Natural killer cell treated with Interleukin-12 subunit alpha and Interleukin-12 subunit beta and Interleukin-15 and Interleukin-18, amount 100 ng/mL, for 72 hours (primary cell): ENCODE measurements at regions not wholly inside any gene's neighbourhood (a gene's known extent, or its start where the extent isn't known, plus 50 kb on each side); places are given as distances from the start of the nearest gene placed in this dataset.
"Not testable (repeated sequence)": the region's sequence is repeated elsewhere in the genome, so short reads cannot be mapped to it uniquely, and the experiment has no call there.

Source experiments
- ATAC-seq, 2 donors: fragments of 150-1000 bp; cut with Tn5 transposase in 1 of 2; sonication (Bioruptor Pico), chemical (Tn5 transposase) in 1 of 2; 2 replicates each; pipeline ENCODE4 v1.10.0; 2021
- DNase-seq: peaks from one replicate; pipeline ENCODE4 v3.0.0; 2022; ENCODE audit warnings: low spot score
- H3K27ac Mint-ChIP-seq, 2 donors: 1 replicate in 1 of 2; 2 replicates in 1 of 2; pipeline ENCODE4 v1.8.0; 2022; ENCODE audit warnings: mixed read lengths in 2 of 2, mild to moderate bottlenecking in 1 of 2, moderate library complexity in 1 of 2
- H3K27me3 Mint-ChIP-seq, 2 donors: 1 replicate in 1 of 2; 2 replicates in 1 of 2; pipeline ENCODE4 v1.8.0; 2022; ENCODE audit warnings: mixed read lengths in 2 of 2
- H3K36me3 Mint-ChIP-seq: one replicate; pipeline ENCODE4 v1.8.0; 2022; ENCODE audit warnings: mixed read lengths
- H3K4me1 Mint-ChIP-seq, 2 donors: 1 replicate in 1 of 2; 2 replicates in 1 of 2; pipeline ENCODE4 v1.8.0; 2022; ENCODE audit warnings: low read depth in 2 of 2, mixed read lengths in 2 of 2, mild to moderate bottlenecking in 1 of 2
- H3K4me3 Mint-ChIP-seq: one replicate; pipeline ENCODE4 v1.8.0; 2022; ENCODE audit warnings: mixed read lengths
- H3K9me3 Mint-ChIP-seq: 2 replicates; pipeline ENCODE4 v1.8.0; 2022; ENCODE audit warnings: mixed read lengths

DNA sequence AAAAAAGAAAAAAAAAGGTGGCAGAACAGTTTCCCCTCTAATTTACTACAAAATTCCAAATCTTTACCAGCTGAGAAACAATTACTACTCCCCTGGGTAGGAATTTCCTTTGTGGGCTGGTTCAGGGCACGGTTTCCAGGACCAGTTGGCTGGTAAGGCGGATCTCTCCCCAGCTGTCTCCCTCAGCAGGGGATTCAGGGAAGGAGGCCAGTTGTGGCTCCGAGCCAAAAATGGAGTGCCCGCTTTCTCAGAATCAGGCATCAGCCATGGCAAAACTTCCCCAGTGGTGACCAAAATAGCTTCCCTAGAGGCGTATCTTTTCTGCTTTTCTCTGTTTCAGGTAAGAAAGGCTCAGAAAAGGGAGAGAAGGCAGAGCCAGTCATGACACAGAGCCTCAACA, 91.2 kb downstream of the ZNF22 start:
- no peak overlapping the region for H3K4me3 Mint-ChIP-seq
- no peaks in the 10 kb centered on the region for H3K36me3 Mint-ChIP-seq
- H3K4me1 Mint-ChIP-seq: peaks cover 0 to 3% of the 10 kb centered on the region in 2 donors
- no peak overlapping the region for H3K27ac Mint-ChIP-seq
- peaks cover 2 to 15% of the 10 kb centered on the region in 2 donors for H3K27me3 Mint-ChIP-seq
- DNase-seq: no peak
- ATAC-seq: no peak
- H3K9me3 Mint-ChIP-seq: no peaks in the 10 kb centered on the region

DNA sequence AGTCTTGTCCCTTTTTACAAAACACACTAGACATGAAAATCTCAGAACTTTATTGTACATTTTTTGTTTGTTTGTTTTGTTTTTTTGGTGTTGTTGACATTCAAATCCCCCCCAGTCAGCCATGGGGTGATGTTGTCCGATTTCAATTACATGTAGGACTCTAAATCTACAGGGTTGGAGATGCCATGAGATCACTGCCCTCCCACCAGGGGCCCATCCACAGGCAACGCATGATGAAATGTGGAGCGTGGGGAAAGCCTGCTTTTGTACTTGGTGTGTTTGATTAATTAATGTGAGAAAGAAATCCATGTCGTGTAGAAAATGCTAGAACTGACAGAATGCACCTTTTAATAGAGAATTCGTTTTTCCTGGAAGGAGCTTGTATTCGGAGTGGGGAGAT, 93.2 kb downstream of the ZNF22 start:
- H3K27ac Mint-ChIP-seq: no peak overlapping the region
- H3K9me3 Mint-ChIP-seq: no peaks in the 10 kb centered on the region
- peaks cover 2 to 15% of the 10 kb centered on the region in 2 donors for H3K27me3 Mint-ChIP-seq
- no peak for DNase-seq
- no peak overlapping the region for H3K4me3 Mint-ChIP-seq
- no peak for ATAC-seq
- H3K4me1 Mint-ChIP-seq: peaks cover 0 to 3% of the 10 kb centered on the region in 2 donors
- H3K36me3 Mint-ChIP-seq: no peaks in the 10 kb centered on the region

DNA sequence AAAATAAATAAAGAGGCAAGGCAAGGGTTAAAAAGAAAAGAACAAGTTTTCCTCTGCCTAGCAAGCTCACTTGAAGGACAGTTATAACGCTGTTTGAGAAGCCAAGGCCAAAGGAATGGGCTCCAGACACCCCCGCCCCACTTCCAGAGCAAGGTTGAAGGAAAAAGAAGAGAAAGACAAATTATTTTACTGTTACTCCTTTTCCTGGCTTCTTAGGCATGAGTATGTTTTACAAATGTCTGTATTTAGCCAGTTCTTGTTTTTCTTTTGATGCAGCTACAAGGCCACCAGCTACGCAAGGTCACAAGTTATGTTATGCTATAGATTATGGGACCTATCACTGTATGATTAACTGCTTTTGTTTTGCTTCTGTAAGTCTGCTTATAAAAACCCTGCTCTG, 94.6 kb downstream of the ZNF22 start:
- no peak overlapping the region for H3K4me3 Mint-ChIP-seq
- H3K27me3 Mint-ChIP-seq: peaks cover 4 to 22% of the 10 kb centered on the region in 2 donors
- no peak overlapping the region for H3K27ac Mint-ChIP-seq
- DNase-seq (no peak), ATAC-seq (no peak)
- no peaks in the 10 kb centered on the region for H3K9me3 Mint-ChIP-seq
- H3K4me1 Mint-ChIP-seq: peaks cover 0 to 3% of the 10 kb centered on the region in 2 donors
- no peaks in the 10 kb centered on the region for H3K36me3 Mint-ChIP-seq

DNA sequence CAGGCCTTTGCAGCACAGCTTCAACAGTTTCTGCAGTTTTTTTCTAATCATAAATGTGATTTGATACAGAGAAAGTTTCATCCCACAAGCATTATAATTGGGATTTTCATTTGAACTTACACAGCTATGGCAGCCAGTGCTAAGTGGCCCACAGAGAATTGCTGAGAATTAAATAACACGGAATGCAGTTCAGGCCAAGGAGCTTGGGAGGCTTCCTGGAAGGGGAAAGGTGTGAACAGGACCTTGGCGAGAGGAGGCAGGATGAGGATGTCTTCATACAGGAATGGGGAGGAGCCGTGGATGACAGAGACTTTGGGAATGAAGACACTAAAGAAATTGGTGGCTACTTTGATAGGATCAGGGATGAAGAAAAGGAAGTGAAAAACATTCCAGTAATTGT, 95.3 kb downstream of the ZNF22 start:
- no peak overlapping the region for H3K4me3 Mint-ChIP-seq
- peaks cover 4 to 23% of the 10 kb centered on the region in 2 donors for H3K27me3 Mint-ChIP-seq
- ATAC-seq (no peak), DNase-seq (no peak)
- no peaks in the 10 kb centered on the region for H3K36me3 Mint-ChIP-seq
- H3K4me1 Mint-ChIP-seq: peaks cover 0 to under 1% of the 10 kb centered on the region in 2 donors
- no peak overlapping the region for H3K27ac Mint-ChIP-seq
- no peaks in the 10 kb centered on the region for H3K9me3 Mint-ChIP-seq

- Mint-ChIP-seq H3K27ac (no peak overlapping the region), H3K4me3 (no peak overlapping the region), H3K4me1 (no peaks in the 10 kb centered on the region), H3K36me3 (no peaks in the 10 kb centered on the region), H3K27me3 (peaks cover 14 to 51% of the 10 kb centered on the region in 2 donors), H3K9me3 (no peaks in the 10 kb centered on the region)
- DNase-seq (no peak), ATAC-seq (no peak)
Observed at GRCh38 chr10:45100429-45100828, 99.7 kb downstream of the ZNF22 start.

GRCh38 chr10:45104674-45105073, 104.0 kb downstream of the ZNF22 start:
- Mint-ChIP-seq H3K4me3 (no peak overlapping the region), H3K9me3 (no peaks in the 10 kb centered on the region), H3K36me3 (no peaks in the 10 kb centered on the region), H3K4me1 (no peaks in the 10 kb centered on the region), H3K27me3 (peaks cover 20 to 49% of the 10 kb centered on the region in 2 donors), H3K27ac (no peak overlapping the region)
- ATAC-seq (no peak), DNase-seq (no peak)

DNA sequence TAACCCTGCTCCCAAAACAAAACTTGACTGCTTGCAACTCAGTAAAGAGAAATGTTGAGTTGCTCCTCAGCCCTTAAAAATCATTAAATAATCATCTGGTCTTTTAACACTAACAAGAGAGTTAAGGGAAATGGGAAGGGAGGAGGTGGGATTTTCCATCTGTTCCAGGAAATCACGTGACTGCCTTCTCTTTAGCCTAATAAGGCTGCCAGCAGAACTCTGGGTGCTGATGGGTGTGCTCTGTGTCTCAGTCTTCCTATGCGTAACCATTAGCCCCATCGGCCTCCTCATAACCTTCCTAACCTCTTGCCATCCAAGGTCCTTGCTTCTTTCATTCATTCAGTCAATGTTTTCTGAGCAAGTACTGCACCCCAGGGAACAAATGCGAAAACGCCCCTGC, 104.6 kb downstream of the ZNF22 start:
- not testable (repeated sequence) for H3K27ac Mint-ChIP-seq, H3K4me3 Mint-ChIP-seq, H3K9me3 Mint-ChIP-seq, H3K36me3 Mint-ChIP-seq, H3K4me1 Mint-ChIP-seq, ATAC-seq, DNase-seq
- H3K27me3 Mint-ChIP-seq: peaks cover 21 to 48% of the 10 kb centered on the region in 2 donors

DNA sequence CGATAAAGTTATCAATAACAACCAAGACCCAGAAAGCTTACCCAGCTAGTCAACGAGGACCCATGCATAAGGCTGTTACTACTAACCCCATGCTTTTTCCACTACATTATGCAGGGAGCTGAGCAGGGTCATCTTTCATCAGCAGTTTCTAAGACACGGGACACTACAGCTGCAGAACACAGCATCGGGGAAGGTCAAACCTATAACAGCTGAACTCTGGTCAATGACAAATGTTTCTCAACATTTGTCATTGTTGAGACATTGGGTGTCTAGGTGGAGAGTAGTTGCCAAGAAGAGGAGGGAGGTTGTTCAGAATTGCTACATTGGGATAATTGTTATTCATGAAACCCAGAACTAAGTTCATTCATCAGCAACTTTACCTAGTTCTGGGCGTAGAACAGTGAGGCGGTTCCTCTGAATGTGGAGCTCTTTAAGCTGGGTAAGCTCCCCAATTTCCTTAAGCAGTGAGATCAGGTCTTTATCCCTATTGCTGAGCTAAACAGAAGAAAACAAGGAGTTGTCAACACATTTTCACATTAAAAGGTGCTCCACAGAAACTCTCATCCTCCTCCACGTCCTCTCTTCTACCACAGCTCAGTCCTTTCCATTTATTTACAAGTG, 105.6 kb downstream of the ZNF22 start:
- Mint-ChIP-seq H3K9me3 (no peaks in the 10 kb centered on the region), H3K36me3 (no peaks in the 10 kb centered on the region), H3K27me3 (peaks cover 20 to 40% of the 10 kb centered on the region in 2 donors), H3K4me1 (no peaks in the 10 kb centered on the region), H3K27ac (no peak overlapping the region), H3K4me3 (no peak overlapping the region)
- DNase-seq (no peak), ATAC-seq (no peak)

DNA sequence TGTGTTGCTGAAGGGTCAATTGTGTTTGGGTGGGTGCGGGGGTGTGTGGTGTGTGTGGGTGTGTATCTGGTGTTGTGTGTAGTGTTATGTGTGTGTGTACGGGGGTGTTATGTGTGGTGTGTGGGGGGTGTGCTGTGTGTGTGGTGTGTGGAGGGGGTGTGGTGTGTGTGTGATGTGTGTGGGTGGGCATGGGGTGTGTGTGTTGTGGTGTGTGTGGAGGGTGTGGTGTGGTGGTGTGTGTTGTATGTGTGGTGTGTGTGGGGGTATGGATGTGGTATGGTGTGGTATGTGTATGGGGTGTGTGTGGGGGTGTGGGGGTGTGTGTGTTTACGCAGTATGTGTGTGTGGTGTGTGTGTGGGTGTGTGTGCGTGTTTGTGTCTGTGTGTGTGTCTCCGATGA, 110.8 kb downstream of the ZNF22 start:
- peaks cover 6 to 14% of the 10 kb centered on the region in 2 donors for H3K27me3 Mint-ChIP-seq

DNA sequence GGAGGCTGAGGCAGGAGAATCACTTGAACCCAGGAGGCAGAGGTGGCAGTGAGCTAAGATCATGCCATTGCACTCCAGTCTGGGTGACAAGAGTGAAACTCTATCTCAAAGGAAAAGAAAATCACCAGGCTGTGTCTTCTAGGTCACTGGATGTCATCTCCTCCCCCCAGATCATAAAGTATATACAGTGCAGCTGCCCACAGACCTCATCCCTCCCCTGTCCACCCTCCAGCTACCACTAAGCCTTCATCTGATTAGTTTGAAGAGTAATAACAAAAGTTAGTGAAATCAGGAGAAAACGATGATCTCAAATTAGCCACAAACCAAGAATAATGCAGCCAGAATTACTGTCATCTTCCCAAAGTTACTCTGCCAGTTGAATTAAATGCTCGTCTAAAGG, 117.2 kb downstream of the ZNF22 start:
- not testable (repeated sequence) for H3K4me3 Mint-ChIP-seq, H3K36me3 Mint-ChIP-seq, H3K9me3 Mint-ChIP-seq, H3K27ac Mint-ChIP-seq, DNase-seq
- Mint-ChIP-seq H3K27me3 (peaks cover 8 to 12% of the 10 kb centered on the region in 2 donors), H3K4me1 (peaks cover 8 to 13% of the 10 kb centered on the region in 2 donors)
- peak in 1 of 2 donors; percentile 61 for ATAC-seq

More for the DNA sequence above, 110.8 kb downstream of the ZNF22 start:
- H3K36me3 Mint-ChIP-seq: no peaks in the 10 kb centered on the region
- no peak overlapping the region for H3K27ac Mint-ChIP-seq
- H3K4me3 Mint-ChIP-seq: no peak overlapping the region
- DNase-seq: no peak
- no peaks in the 10 kb centered on the region for H3K4me1 Mint-ChIP-seq
- H3K9me3 Mint-ChIP-seq: no peaks in the 10 kb centered on the region
- ATAC-seq: no peak

- peaks cover 8 to 13% of the 10 kb centered on the region in 2 donors for H3K4me1 Mint-ChIP-seq
- no peaks in the 10 kb centered on the region for H3K36me3 Mint-ChIP-seq
- H3K27me3 Mint-ChIP-seq: peaks cover 9 to 12% of the 10 kb centered on the region in 2 donors
- no peak for DNase-seq
- ATAC-seq: no peak
- H3K9me3 Mint-ChIP-seq: no peaks in the 10 kb centered on the region
- no peak overlapping the region for H3K4me3 Mint-ChIP-seq
- no peak overlapping the region for H3K27ac Mint-ChIP-seq
Observed at GRCh38 chr10:45118929-45119328, 118.2 kb downstream of the ZNF22 start.

GRCh38 chr10:45122180-45122860, 121.6 kb downstream of the ZNF22 start:
- H3K9me3 Mint-ChIP-seq, H3K27ac Mint-ChIP-seq, H3K36me3 Mint-ChIP-seq, ATAC-seq, H3K4me3 Mint-ChIP-seq, DNase-seq: not testable (repeated sequence)
- Mint-ChIP-seq H3K27me3 (peaks cover 7 to 12% of the 10 kb centered on the region in 2 donors), H3K4me1 (peaks cover 8 to 13% of the 10 kb centered on the region in 2 donors)

DNA sequence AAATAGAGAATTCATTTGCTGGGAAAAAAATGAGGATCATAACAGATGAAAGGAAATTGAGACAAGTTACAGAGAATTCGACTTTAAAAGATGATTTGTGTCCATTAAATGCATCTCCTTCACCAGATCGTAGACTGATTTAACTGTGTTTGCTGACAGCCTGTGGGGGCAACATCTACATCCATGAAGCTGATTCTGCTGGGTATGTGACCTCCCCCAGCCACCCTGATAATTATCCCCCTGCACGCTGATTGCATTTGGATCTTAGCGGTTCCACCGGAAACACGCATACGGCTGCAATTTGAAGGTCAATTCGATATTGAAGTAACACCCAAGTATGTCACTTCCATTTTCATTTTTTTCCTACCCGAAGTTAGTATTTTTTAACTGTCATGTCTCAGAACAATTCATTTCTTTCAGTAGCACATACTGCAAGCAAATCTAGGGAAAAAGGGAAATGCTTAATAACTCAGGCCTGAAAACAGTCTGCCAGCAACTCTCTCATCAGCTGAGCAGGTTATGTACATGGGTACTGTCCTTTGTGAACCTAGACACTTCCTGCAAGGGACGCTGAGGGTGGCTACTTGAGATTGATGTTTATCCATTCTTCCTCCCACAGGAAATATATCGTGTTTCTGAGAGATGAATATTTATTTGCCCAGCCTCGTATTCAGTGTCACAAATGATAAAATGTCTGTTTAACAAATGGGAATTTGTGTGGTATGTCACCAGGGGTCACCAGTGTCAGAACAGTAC, 134.9 kb downstream of the ZNF22 start:
- no peak for ATAC-seq
- no peak for DNase-seq
- Mint-ChIP-seq H3K4me3 (no peak overlapping the region), H3K9me3 (no peaks in the 10 kb centered on the region), H3K36me3 (no peaks in the 10 kb centered on the region), H3K27ac (no peak overlapping the region), H3K27me3 (peaks cover 4 to 7% of the 10 kb centered on the region in 2 donors), H3K4me1 (no peaks in the 10 kb centered on the region)

GRCh38 chr10:45136256-45136655, 135.5 kb downstream of the ZNF22 start:
- Mint-ChIP-seq H3K9me3 (no peaks in the 10 kb centered on the region), H3K36me3 (no peaks in the 10 kb centered on the region), H3K4me1 (no peaks in the 10 kb centered on the region), H3K27ac (no peak overlapping the region), H3K27me3 (peaks cover 4 to 7% of the 10 kb centered on the region in 2 donors), H3K4me3 (no peak overlapping the region)
- DNase-seq: no peak
- ATAC-seq: no peak
